HG03175 (cell line): ENCODE measurements at regions not wholly inside any gene's neighbourhood (a gene's known extent, or its start where the extent isn't known, plus 50 kb on each side); places are given as distances from the start of the nearest gene placed in this dataset.
"Not testable (repeated sequence)": the region's sequence is repeated elsewhere in the genome, so short reads cannot be mapped to it uniquely, and the experiment has no call there.

Experiments used
- ATAC-seq: cut with Tn5 transposase; IDR thresholded peaks from one replicate; pipeline ENCODE4 v1.9.1; 2021; ENCODE audit warnings: mild to moderate bottlenecking, moderate library complexity; ENCODE audit not compliant: unreplicated experiment

- ATAC-seq, result no peak
Measured at GRCh38 chr20:56914532-56914931, 285.4 kb downstream of the TFAP2C start.

DNA sequence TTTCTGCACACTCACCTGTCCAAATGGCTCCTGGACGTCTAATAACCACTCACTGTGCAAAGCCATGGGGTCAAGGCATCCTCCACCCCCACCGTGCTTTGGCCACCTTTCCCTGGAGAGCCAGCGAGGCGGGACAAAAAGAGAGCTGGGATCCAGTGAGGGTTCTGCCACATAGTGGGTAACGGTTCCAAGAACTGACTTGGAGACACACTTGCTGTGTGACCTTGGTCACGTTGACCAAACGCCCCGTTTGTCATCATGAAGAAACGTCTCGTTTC, 287.2 kb downstream of the TFAP2C start:
- no peak for ATAC-seq

GRCh38 chr20:56920041-56920440, 290.9 kb downstream of the TFAP2C start:
- ATAC-seq, result not testable (repeated sequence)

DNA sequence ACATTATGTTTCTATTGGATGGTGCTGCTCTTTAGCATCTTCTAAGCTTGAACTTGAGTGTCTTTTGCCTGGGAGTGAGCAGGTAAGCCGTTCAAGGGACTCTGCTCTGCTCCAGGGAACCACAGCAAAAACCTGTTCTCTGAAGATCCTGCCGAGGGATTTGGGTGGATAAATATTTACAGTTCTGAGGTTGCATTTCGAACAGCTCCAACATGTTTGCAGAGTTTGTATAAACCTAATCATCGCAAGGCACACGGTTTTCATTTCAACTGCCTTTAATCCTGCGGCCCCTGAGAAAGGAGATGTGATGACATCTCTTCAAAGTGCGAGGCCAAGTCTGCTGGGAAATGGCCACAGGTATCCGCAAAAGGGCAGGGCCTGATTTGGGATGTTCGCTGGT, 293.4 kb downstream of the TFAP2C start:
- no peak for ATAC-seq

GRCh38 chr20:56924292-56925081, 295.4 kb downstream of the TFAP2C start:
- no peak for ATAC-seq

- no peak for ATAC-seq
Measured at GRCh38 chr20:56925082-56925830, 296.1 kb downstream of the TFAP2C start.

DNA sequence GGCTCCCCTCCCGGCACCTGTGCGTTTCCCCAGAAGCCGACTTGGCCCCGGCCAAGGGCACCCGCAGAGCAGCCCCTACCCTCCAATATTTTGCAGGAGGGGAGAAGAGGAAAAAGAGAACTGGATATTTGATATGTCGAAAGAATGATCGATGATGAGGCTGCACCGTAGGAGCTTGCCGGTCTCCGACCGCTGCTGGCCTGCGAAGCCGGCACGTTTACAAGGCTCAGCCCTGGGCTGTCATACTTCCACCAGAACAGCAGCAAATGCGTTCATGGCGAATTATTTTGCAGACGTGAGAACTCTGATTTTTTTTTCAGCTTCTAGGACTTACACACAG, 296.7 kb downstream of the TFAP2C start:
- no peak for ATAC-seq

- no peak for ATAC-seq
Measured at GRCh38 chr20:56926501-56926900, 297.4 kb downstream of the TFAP2C start.

- ATAC-seq, result no peak
Measured at GRCh38 chr20:56927127-56927526, 298.0 kb downstream of the TFAP2C start.

- no peak for ATAC-seq
Measured at GRCh38 chr20:56928007-56928406, 298.9 kb downstream of the TFAP2C start.

DNA sequence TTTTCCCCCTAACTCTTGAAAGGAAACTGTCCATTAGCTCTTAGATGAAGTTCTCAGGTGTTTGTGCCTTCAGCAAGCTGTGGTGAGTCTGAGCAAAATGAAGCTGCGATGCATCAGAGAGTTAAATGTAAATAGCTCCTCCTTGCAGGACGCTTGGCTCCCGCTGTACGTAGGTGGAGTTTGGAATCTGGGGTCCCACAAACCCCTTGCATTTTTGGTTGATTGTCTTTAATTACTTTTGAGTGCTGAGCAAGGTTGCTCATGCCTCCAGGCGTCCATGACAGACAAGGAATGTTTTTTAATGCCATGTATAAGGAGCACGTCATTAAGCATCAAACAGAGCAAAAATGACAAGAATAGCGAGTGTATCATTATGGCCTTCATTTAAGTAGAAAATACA, 300.5 kb downstream of the TFAP2C start:
- no peak for ATAC-seq

GRCh38 chr20:56930876-56931275, 301.8 kb downstream of the TFAP2C start:
- no peak for ATAC-seq

- no peak for ATAC-seq
Measured at GRCh38 chr20:56932575-56933330, 303.6 kb downstream of the TFAP2C start.

GRCh38 chr20:56933331-56933698, 304.2 kb downstream of the TFAP2C start:
- ATAC-seq, result no peak

GRCh38 chr20:56934888-56935287, 305.8 kb downstream of the TFAP2C start:
- no peak for ATAC-seq

- ATAC-seq, result no peak
Measured at GRCh38 chr20:56940466-56940865, 311.4 kb downstream of the TFAP2C start.

DNA sequence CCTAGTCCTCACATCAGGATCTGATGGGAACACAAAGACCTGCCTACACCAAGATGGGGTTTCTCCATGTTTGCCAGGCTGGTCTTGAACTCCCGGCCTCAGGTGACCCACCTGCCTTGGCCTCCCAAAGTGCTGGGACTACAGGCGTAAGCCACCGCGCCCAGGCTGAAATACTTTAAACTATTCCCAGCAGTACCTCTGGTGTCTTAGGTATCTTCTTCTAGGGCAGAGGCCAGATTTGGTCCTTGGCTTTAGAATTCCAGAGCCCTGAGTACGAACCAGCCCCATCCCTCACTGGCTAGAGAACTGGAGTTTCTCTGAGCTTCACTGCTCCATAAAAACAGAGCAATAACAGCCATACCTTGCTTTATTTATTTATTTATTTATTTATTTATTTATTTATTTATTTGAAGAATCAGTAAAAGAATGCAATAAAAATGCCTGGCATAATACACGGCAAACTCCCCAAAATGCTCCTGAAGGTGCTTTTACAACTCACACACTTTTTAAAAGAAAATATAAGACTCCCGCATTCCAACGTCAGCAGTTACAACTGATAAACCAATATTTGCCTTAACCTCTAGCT, 312.1 kb downstream of the TFAP2C start:
- no peak for ATAC-seq

- no peak for ATAC-seq
Measured at GRCh38 chr20:56943946-56944945, 315.1 kb downstream of the TFAP2C start.

DNA sequence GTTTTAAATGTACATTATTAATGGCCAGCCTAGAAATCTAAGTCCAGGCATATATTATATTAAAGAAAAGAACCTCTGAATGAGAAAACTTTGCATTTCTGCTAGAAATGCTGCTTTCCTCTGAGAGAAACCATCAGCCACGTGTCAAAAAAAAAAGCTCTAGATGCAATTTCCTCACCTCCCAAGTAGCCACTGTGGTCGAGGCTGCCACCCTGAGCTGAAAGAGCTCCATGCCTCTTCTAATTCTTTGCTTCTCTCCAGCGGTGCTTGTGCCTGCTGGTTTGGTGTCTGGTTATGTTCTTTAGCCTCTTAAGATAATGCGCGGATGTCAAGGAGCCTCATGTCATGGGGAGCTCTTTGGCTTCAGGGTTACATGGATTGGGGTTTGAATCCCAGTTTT, 316.0 kb downstream of the TFAP2C start:
- ATAC-seq, result no peak

DNA sequence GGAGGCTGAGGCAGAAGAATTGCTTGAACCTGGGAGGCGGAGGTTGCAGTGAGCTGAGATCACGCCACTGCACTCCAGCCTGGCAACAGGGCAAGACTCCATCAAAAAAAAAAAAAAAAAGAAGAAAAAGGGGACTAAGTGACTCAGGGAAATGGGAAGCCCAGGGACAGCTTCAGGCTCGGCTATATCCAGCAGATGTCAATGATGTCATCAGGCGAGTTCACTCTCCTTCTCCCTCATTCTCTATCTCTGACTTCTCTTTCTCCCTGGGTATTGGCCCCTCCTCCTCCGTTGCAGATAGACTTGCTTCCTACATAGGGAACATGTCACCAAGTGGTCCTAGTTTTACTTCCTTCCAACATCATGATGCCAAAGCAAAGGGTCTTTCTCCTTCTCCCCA, 316.8 kb downstream of the TFAP2C start:
- no peak for ATAC-seq
